NCI-H1105 (cell line): ENCODE measurements at regions not wholly inside any gene's neighbourhood (a gene's known extent, or its start where the extent isn't known, plus 50 kb on each side); places are given as distances from the start of the nearest gene placed in this dataset.
"Not testable (repeated sequence)": the region's sequence is repeated elsewhere in the genome, so short reads cannot be mapped to it uniquely, and the experiment has no call there.

Source experiments
- DNase-seq: peaks from one replicate; lab custom pipeline; 2025; lab: John Stamatoyannopoulos, UW

DNA sequence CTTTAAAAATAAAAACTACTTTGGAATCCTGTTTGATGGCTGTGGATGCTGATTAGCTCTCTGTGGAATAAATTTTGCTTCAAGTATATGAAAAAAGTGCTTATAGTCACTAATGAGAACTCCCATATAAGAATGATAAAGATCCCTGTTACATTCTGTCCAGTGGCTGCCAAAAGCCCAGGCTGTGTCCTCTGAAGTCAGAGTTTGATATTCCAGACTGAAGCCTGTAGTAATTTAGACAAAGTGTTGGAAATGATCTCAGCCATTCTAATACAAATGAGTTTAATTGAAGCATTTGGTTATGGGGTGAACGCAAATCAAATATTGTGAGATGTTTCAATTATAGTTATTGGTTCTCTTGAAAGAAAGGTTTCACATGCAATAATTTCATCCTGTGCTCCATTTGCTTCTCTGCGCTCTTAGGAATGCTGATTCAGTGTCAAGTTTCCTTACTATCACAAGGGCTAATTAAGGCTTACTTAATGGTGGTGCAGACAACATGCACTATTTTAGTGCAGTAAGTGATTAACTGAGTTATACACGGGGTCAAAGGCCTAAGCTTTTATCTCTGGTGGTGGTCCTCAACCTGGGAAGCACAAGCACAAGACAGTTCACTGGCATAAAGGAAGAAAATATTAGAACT, 867.6 kb downstream of the SORCS1 start:
- DNase-seq, result no peak

DNA sequence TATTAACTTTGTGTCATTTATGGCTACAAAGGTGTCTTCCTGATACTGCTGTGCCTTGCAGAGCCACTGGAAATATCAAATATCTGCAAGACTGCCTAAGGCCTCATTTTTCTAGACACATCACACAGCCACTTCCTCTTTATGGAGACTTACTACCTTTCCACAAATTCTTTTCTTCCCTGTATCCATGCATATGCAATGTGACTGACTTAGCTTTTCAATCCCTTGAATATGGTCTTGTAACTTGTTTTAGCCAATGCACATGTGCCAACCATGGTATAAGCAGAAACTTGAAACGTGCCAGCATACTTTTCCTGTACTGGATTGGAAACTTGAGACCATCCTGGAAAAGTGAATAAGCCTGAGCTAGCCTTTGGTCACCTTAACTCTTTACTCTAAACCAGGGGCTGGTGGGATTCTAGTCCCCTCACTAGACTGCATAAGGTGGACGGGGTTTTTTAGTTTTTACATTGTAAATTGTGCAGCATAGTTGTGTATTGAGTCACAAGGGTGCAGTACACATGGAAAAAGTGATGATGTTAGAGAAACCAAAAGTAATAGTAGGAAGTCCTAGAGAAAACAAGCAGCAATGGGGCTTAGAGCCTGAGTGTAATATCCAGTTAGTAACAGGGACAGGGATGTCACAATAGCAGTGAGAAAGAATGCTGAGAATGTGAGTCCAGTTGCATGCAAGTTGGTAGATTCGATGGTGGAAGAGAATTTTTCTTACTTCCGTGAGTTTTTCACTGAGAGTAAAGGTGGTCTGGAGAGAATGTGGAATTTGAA, 879.5 kb downstream of the SORCS1 start:
- no peak for DNase-seq

- DNase-seq, result no peak
These were observed 883.5 kb downstream of the SORCS1 start for GRCh38 chr10:106280896-106281460.

- DNase-seq, result no peak
These were observed 886.1 kb downstream of the SORCS1 start for GRCh38 chr10:106278383-106278782.

GRCh38 chr10:106271237-106271636, 893.3 kb downstream of the SORCS1 start:
- no peak for DNase-seq

GRCh38 chr10:106268000-106268399, 896.5 kb downstream of the SORCS1 start:
- DNase-seq, result no peak

DNA sequence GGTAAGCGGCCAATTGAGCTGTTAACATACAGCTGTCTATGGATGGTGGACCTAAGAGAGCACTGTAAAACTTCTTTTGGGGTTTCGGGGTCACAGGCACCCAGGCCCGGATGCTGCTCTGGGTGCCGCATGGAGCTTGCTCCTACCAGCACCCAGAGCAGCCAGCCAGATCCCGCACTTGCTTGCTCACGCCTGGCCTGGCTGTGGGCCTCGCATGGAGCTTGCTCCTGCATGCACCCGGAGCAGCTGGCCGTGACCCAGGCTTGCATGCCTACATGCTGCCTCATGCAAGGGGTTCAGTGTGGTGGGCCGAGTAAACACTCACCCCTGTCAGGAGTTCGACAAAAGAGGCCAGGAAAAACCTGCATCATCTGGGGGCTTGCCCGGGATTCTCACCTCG, 896.9 kb downstream of the SORCS1 start:
- DNase-seq, result no peak

DNA sequence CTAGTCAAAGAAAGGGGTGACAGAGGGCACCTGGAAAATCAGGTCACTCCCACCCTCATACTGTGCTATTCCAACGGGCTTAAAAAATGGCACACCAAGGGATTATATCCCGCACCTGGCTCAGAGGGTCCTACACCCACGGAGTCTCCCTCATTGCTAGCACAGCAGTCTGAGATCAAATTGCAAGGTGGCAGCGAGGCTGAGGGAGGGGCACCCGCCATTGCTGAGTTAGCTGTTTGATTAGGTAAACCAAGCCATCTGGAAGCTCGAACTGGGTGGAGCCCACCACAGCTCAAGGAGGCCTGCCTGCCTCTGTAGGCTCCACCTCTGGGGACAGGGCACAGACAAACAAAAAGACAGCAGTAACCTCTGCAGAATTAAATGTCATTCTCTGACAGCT, 907.1 kb downstream of the SORCS1 start:
- DNase-seq, result not testable (repeated sequence)

DNA sequence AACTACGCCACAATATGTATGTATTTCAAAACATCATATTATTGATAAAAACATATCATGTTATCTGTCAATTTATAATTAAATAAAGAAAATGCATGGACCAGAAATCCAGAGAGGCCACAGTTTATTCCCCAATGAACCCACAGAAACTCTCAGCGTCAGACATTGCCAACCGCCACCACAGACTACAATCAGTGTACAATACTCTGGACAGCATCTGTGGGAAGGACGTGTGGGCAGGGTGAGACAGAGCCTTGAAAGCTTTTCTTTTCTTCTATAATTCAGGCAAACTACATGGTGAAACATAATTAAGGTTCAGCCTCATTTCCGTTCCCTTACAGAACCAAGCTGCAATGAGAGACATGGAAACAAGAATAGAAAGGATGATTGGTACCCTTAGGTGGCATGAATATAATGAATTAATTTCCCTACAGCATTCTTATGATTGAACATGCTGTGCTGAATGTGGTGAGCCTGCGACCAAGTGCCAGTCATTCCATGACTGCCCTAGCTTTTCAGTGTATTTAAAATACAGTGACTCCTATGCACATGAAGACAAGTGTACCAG, 909.3 kb downstream of the SORCS1 start:
- no peak for DNase-seq

DNA sequence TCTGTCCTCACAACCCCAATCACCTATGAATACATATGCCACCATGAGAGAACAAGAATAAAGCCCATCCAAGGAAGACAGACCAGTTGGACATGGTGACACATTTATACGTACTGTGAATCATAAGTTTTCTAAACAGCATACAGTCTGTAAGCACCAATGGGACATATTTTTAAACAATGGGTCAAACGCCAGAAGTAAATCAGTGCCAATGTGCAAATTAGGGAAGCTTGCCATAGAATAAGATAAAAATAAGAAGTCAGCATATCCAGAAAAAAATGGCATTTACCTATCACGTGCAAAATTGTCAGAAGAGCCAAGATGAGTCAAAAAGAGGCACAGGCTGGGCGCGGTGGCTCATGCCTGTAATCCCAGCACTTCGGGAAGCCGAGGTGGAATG, 910.4 kb downstream of the SORCS1 start:
- DNase-seq, result no peak

GRCh38 chr10:106252541-106252940, 912.0 kb downstream of the SORCS1 start:
- DNase-seq, result no peak

DNA sequence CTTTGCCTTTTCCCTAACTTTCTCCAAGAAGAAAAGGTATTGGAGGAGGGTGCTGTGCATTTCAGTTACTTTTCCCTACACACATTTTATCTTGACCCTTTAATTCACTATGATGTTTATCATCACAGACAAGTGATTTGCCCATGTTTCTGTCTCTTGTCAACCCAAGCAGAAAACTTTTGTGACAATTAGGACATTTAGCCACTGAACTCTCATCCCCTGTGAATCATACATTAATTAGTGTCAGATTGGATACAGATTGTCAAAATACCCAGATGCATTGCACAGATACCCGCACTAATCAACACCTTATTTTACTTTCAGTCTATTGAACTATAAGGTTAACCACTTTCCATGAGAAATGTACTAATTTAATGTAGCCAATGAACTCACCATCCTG, 912.9 kb downstream of the SORCS1 start:
- no peak for DNase-seq

DNA sequence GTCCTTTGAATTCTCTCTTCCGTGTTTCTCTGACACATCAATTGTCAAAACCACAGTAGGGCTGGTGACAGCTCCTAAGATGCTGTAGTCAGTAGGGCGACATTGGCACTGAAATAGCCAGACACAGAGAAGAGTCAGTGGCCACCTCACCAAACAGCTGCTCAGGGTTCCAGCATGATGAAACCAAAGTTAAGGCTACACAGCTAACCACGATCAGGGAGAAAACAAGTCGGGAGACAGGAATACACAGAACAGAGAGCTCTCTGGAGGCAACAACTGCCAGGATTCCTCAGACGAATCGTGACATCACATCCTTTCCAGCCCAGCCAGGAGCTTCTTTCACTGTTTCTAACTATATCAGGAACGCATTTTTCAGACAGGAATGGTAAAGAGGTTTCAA, 922.2 kb downstream of the SORCS1 start:
- no peak for DNase-seq

- no peak for DNase-seq
These were observed 937.7 kb downstream of the SORCS1 start for GRCh38 chr10:106226828-106227227.

- no peak for DNase-seq
These were observed 938.4 kb downstream of the SORCS1 start for GRCh38 chr10:106226142-106226541.

DNA sequence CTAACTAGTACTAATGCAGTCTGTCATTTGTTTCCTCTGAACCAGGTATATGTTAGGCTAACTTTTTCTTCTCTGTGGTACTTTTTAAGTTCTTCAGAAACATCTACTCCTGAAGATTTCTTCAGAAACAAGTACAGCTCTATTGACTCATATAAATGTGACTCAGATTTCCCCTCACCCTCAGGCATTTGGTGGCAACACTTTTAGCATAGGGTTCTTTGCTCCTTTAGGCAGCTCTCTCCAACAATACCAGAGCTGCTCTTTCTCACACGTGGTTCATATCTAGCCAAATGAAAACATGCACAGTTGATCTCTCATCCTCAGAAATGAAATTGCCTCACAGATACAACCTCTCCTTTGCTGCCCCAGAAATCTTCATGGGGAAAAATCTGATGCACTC, 939.8 kb downstream of the SORCS1 start:
- DNase-seq, result no peak

GRCh38 chr10:106217627-106218026, 946.9 kb downstream of the SORCS1 start:
- DNase-seq, result no peak

GRCh38 chr10:106216085-106216484, 948.4 kb downstream of the SORCS1 start:
- DNase-seq, result no peak

DNA sequence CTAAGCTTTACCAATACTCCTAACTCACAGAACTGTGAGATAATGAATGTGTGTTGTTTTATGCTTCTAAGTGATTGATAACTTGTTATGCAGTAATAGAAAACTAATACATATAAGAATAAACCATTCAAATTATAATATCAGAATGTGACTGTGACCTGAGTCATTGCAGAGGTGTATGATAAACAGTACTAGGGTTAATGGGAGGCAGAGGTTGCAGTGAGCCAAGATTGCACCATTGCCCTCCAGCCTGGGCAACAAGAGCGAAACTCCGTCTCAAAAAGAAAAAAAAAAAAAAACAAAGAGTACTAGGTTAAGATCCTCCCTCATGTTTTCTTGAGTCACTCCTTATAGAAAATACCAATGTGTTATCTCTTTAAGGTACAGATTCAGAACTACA, 950.3 kb downstream of the SORCS1 start:
- DNase-seq, result no peak

GRCh38 chr10:106213493-106213892, 951.0 kb downstream of the SORCS1 start:
- DNase-seq, result no peak

DNA sequence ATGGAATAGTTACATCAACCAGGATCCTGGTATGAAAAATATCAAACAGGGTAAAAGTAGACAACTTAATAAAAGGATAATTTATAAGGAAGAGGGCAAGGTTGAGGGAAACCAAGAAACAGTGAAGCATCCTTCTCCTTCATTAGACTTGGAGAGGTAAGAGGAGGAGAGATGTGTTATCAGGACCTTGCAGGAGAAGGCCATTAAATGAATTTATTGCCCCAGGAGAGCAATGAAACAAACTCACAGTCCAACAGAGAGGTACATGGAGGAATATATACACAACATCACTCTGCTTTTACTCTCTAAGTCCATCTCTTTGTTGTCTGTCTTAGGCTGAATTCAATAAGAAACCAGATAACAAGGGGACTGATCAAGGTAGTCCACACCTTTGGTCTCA, 966.2 kb downstream of the SORCS1 start:
- no peak for DNase-seq

DNA sequence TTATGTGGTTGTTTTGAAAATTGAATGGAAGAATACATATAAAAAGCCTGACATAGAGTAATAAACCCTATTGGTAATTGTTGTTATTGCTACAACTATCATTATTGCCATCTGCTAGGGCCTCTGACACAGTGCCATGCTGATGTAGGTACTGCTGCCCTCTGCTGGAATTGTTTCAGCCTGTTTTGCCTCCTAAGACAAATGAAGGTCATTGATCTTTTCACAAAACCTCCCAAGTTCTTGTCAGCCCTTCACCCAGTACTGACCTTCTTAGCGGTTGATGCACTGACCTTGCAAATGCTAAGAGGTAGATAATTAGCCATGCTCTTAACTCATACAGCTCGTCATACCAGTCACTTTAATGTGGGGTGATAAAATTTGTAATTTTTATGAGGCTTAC, 975.2 kb downstream of the SORCS1 start:
- DNase-seq, result no peak

DNA sequence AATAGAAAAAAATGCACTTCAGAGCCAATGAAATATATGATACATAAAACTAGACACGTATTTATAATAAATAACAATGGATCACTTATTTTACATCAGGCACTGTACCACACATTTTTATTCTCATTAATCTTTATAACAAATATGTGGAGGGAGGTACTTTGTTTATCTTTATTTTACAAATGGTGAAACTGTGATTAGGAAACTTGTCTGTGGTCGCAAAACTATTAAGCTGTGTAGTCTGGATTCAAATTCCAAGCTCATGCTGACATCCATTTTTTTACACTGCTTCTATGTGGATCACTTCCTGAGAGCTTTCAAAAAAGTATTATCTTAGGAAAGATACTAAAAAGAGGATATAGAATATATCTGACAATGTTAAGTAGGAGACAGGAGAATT, 978.6 kb downstream of the SORCS1 start:
- DNase-seq, result no peak
